Activated T-helper 1 cell treated with anti-CD3 and anti-CD28 coated beads, Interleukin-2, amount 50 U/mL, for 16 hours (primary cell): ENCODE measurements at regions not wholly inside any gene's neighbourhood (a gene's known extent, or its start where the extent isn't known, plus 50 kb on each side); places are given as distances from the start of the nearest gene placed in this dataset.

ENCODE experiments used
- DNase-seq, 2 donors: peaks; one replicate each; pipeline ENCODE4 v3.0.0-alpha.2; 2020; ENCODE audit warnings: low read depth in 1 of 2, low spot score in 1 of 2

- no peak for DNase-seq
Measured at GRCh38 chr15:91553196-91553854, 300.2 kb upstream of the SLCO3A1 start.

- no peak for DNase-seq
Measured at GRCh38 chr15:91555312-91555711, 298.2 kb upstream of the SLCO3A1 start.

- DNase-seq, result no peak
Measured at GRCh38 chr15:91556926-91557325, 296.6 kb upstream of the SLCO3A1 start.

GRCh38 chr15:91559066-91559465 lies 294.4 kb upstream of the SLCO3A1 start:
- no peak for DNase-seq

GRCh38 chr15:91561371-91562100 lies 292.0 kb upstream of the SLCO3A1 start:
- DNase-seq, result no peak

- no peak for DNase-seq
Measured at GRCh38 chr15:91562698-91563097, 290.8 kb upstream of the SLCO3A1 start.

GRCh38 chr15:91564631-91565030 lies 288.9 kb upstream of the SLCO3A1 start:
- no peak for DNase-seq

- DNase-seq, result no peak
Measured at GRCh38 chr15:91566141-91566540, 287.4 kb upstream of the SLCO3A1 start.

GRCh38 chr15:91568036-91568435 lies 285.5 kb upstream of the SLCO3A1 start:
- no peak for DNase-seq

GRCh38 chr15:91572110-91572509 lies 281.4 kb upstream of the SLCO3A1 start:
- DNase-seq, result no peak

- DNase-seq, result no peak
Measured at GRCh38 chr15:91576096-91576495, 277.4 kb upstream of the SLCO3A1 start.

- no peak for DNase-seq
Measured at GRCh38 chr15:91578511-91578910, 275.0 kb upstream of the SLCO3A1 start.

- no peak for DNase-seq
Measured at GRCh38 chr15:91584895-91585294, 268.6 kb upstream of the SLCO3A1 start.

GRCh38 chr15:91586560-91586959 lies 266.9 kb upstream of the SLCO3A1 start:
- no peak for DNase-seq

GRCh38 chr15:91589360-91589759 lies 264.1 kb upstream of the SLCO3A1 start:
- no peak for DNase-seq

GRCh38 chr15:91592567-91592966 lies 260.9 kb upstream of the SLCO3A1 start:
- no peak for DNase-seq

- no peak for DNase-seq
Measured at GRCh38 chr15:91593067-91593466, 260.4 kb upstream of the SLCO3A1 start.

- DNase-seq, result no peak
Measured at GRCh38 chr15:91593653-91594052, 259.9 kb upstream of the SLCO3A1 start.

GRCh38 chr15:91599261-91599660 lies 254.2 kb upstream of the SLCO3A1 start:
- DNase-seq, result no peak

GRCh38 chr15:91603384-91604080 lies 250.0 kb upstream of the SLCO3A1 start:
- DNase-seq, result no peak

- DNase-seq, result no peak
Measured at GRCh38 chr15:91604122-91604521, 249.4 kb upstream of the SLCO3A1 start.

- DNase-seq, result no peak
Measured at GRCh38 chr15:91605576-91605975, 247.9 kb upstream of the SLCO3A1 start.
